Calu3 (cell line): ENCODE measurements at regions not wholly inside any gene's neighbourhood (a gene's known extent, or its start where the extent isn't known, plus 50 kb on each side); places are given as distances from the start of the nearest gene placed in this dataset.
"Not testable (repeated sequence)": the region's sequence is repeated elsewhere in the genome, so short reads cannot be mapped to it uniquely, and the experiment has no call there.

Source experiments
- BruUV-seq: library from RNA; stranded (reverse); fragments of 400-500 nt; replicated peaks from 2 replicates; lab custom pipeline; 2021; lab: Mats Ljungman, UMichigan
- CTCF ChIA-PET: fragments of 300-600 bp; sonication (Branson Sonifier 250); formaldehyde crosslinking; loops from one replicate; lab custom pipeline; 2022; ENCODE audit warnings: antibody characterized with exemption; lab: Charles Lee
- DNase-seq: peaks from one replicate; pipeline ENCODE4 v3.0.0; 2022
- H3K27ac Mint-ChIP-seq: one replicate; pipeline ENCODE4 v1.8.0; 2022; ENCODE audit warnings: mixed read lengths; ENCODE audit not compliant: unreplicated experiment
- H3K27me3 Mint-ChIP-seq: one replicate; pipeline ENCODE4 v1.8.0; 2022; ENCODE audit warnings: mixed read lengths; ENCODE audit not compliant: unreplicated experiment
- H3K36me3 Mint-ChIP-seq: one replicate; pipeline ENCODE4 v1.8.0; 2022; ENCODE audit warnings: mild to moderate bottlenecking, moderate library complexity, mixed read lengths; ENCODE audit not compliant: insufficient read depth, unreplicated experiment
- H3K4me1 Mint-ChIP-seq: one replicate; pipeline ENCODE4 v1.8.0; 2022; ENCODE audit warnings: mild to moderate bottlenecking, low read depth, mixed read lengths; ENCODE audit not compliant: unreplicated experiment
- H3K4me3 Mint-ChIP-seq: one replicate; pipeline ENCODE4 v1.8.0; 2022; ENCODE audit warnings: mild to moderate bottlenecking, low read depth, moderate library complexity, mixed read lengths; ENCODE audit not compliant: unreplicated experiment
- H3K9me3 Mint-ChIP-seq: one replicate; pipeline ENCODE4 v1.8.0; 2022; ENCODE audit warnings: low read depth, mixed read lengths; ENCODE audit not compliant: unreplicated experiment
- intact Hi-C: fragments of 100-400 bp; cut with micrococcal nuclease; formaldehyde crosslinking; loops from one replicate; pipeline ENCODE4 v1.10.0; 2022; ENCODE audit not compliant: unreplicated experiment
- TF ChIP-seq, protein P1 (sequence below): fragments of 200-600 bp; IDR thresholded peaks from one replicate; pipeline ENCODE4 v1.8.0; 2022; ENCODE audit warnings: antibody characterized with exemption; ENCODE audit not compliant: unreplicated experiment

DNA sequence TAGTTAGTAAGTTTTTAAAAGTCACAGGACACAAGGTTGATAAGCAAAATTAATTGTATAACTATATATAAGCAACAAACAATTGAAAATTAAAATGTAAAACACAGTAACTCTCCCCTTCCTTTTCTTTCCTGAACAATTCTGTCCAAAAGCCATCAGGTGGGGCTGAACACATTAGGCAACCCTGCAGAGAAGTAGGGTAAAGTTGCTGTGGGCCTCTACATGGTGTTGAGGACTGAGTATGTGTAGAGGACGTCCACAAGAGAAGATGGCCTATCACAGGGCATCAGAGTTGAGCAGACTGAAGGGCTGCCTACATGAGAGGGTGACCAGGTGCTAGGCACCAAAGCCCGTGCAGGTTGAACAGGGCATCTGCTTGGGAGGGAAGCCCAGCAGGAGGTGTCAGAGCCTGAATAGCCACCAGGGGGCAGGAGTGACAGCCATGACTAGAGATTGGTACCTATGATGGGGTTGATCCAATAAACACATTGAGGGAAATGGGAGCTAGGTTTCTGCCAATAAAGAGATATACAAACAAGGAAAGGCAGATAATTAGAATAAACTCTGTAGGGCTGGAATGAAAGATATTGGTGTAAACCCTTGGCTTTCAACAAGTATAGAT, 415.1 kb downstream of the NPIPA8 start:
- no TSS peak for BruUV-seq
- H3K4me1 Mint-ChIP-seq, result no peaks in the 10 kb centered on the region

GRCh38 chr16:17917316-17918019, 419.1 kb downstream of the NPIPA8 start:
- no TSS peak for BruUV-seq
- Mint-ChIP-seq H3K27ac (no peak overlapping the region), H3K4me1 (no peaks in the 10 kb centered on the region), H3K36me3 (no peaks in the 10 kb centered on the region), H3K9me3 (peaks cover 20% of the 10 kb centered on the region), H3K4me3 (no peak overlapping the region), H3K27me3 (no peaks in the 10 kb centered on the region)
- intact Hi-C loops, result no loop called here
- CTCF ChIA-PET, result interaction anchor here (0.6 kb wide), 1 partner anchor 716 kb away, joined by 3 read pairs; no protein-coding TSS in a partner anchor
- no peak for DNase-seq
- TF ChIP-seq, protein P1, sequence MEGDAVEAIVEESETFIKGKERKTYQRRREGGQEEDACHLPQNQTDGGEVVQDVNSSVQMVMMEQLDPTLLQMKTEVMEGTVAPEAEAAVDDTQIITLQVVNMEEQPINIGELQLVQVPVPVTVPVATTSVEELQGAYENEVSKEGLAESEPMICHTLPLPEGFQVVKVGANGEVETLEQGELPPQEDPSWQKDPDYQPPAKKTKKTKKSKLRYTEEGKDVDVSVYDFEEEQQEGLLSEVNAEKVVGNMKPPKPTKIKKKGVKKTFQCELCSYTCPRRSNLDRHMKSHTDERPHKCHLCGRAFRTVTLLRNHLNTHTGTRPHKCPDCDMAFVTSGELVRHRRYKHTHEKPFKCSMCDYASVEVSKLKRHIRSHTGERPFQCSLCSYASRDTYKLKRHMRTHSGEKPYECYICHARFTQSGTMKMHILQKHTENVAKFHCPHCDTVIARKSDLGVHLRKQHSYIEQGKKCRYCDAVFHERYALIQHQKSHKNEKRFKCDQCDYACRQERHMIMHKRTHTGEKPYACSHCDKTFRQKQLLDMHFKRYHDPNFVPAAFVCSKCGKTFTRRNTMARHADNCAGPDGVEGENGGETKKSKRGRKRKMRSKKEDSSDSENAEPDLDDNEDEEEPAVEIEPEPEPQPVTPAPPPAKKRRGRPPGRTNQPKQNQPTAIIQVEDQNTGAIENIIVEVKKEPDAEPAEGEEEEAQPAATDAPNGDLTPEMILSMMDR, result no peak

More for the DNA sequence above, 415.1 kb downstream of the NPIPA8 start:
- TF ChIP-seq, protein P1, result peak; percentile 23
- Mint-ChIP-seq H3K9me3 (peaks cover 18% of the 10 kb centered on the region), H3K4me3 (no peak overlapping the region), H3K27ac (no peak overlapping the region), H3K27me3 (no peaks in the 10 kb centered on the region), H3K36me3 (no peaks in the 10 kb centered on the region)
- peak; percentile 13 for DNase-seq
- CTCF ChIA-PET, result no interaction called here
- intact Hi-C loops, result no loop called here

DNA sequence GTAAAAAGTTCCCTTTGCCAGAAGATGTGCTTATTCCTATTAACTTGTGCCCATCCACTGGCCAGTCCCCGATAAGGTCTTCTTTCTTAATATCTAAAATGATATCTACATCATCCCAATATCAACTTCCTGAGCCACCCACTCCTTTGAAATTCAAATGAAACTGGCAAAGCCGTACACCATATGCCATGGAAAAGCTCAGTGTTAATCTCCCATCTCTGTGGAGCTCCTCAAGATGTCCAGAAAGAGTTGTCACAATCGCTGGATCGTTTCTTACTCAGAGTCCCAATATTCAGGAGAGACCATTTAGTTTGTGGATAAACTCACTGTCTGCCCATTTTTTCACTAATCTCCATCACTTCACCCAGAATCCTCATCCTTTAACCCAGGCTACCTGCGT, 420.7 kb downstream of the NPIPA8 start:
- BruUV-seq, result no TSS peak
- DNase-seq, result no peak
- Mint-ChIP-seq H3K27ac (no peak overlapping the region), H3K36me3 (no peaks in the 10 kb centered on the region), H3K27me3 (no peaks in the 10 kb centered on the region), H3K4me1 (no peaks in the 10 kb centered on the region), H3K9me3 (peaks cover 17% of the 10 kb centered on the region), H3K4me3 (no peak overlapping the region)
- CTCF ChIA-PET, result no interaction called here
- intact Hi-C loops, result no loop called here
- TF ChIP-seq, protein P1, result no peak

DNA sequence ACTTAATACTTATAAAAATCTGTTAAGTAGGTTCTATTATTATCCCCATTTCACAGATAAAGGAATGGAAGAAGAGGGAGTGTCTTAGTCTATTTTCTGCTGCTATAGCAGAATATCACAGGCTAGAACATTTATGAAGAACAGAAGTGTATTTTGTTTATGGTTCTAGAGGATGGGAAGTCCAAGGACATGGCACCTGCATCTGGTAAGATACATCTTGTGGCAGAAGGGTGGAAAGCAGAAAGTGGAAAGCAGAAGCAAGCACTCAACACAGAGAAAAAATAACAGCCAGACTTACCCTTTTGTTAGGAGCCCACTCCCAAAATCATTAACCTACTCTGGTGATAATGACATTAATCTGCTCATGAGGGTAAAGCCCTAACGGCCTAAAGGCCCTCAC, 422.4 kb downstream of the NPIPA8 start:
- H3K27me3 Mint-ChIP-seq, result no peaks in the 10 kb centered on the region
- TF ChIP-seq, protein P1, result no peak
- H3K36me3 Mint-ChIP-seq, result no peaks in the 10 kb centered on the region
- no peak overlapping the region for H3K4me3 Mint-ChIP-seq
- H3K9me3 Mint-ChIP-seq, result peaks cover 16% of the 10 kb centered on the region
- no TSS peak for BruUV-seq
- DNase-seq, result no peak
- intact Hi-C loops, result no loop called here
- CTCF ChIA-PET, result no interaction called here
- no peaks in the 10 kb centered on the region for H3K4me1 Mint-ChIP-seq
- H3K27ac Mint-ChIP-seq, result no peak overlapping the region

DNA sequence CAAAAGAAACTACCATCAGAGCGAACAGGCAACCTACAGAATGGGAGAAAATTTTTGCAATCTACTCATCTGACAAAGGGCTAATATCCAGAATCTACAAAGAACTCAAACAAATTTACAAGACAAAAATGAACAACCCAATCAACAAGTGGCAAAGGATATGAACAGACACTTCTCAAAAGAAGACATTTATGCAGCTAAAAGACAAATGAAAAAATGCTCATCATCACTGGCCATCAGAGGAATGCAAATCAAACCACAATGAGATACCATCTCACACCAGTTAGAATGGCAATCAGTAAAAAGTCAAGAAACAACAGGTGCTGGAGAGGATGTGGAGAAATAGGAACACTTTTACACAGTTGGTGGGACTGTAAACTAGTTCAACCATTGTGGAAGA, 425.0 kb downstream of the NPIPA8 start:
- H3K27me3 Mint-ChIP-seq, DNase-seq, intact Hi-C loops, H3K4me1 Mint-ChIP-seq, H3K4me3 Mint-ChIP-seq, H3K36me3 Mint-ChIP-seq, H3K27ac Mint-ChIP-seq, BruUV-seq, CTCF ChIA-PET: not testable (repeated sequence)
- H3K9me3 Mint-ChIP-seq, result peaks cover 18% of the 10 kb centered on the region

DNA sequence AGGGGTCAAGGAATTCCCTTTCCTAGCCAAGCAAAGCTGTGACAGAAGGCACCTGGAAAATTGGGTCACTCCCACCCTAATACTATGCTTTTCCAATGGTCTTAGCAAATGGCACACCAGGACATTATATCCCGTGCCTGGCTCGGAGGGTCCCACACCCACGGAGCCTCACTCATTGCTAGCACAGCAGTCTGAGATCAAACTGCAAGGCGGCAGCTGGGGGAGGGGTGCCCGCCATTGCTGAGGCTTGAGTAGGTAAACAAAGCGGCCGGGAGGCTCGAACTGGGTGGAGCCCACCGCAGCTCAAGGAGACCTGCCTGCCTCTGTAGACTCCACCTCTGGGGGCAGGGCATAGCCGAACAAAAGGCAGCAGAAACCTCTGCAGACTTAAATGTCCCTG, 429.9 kb downstream of the NPIPA8 start:
- H3K36me3 Mint-ChIP-seq, H3K4me3 Mint-ChIP-seq, H3K27ac Mint-ChIP-seq, intact Hi-C loops, DNase-seq, BruUV-seq, CTCF ChIA-PET, H3K27me3 Mint-ChIP-seq, H3K4me1 Mint-ChIP-seq: not testable (repeated sequence)
- H3K9me3 Mint-ChIP-seq, result peaks cover 21% of the 10 kb centered on the region
